ENCODE measurements at regions not wholly inside any gene's neighbourhood (a gene's known extent, or its start where the extent isn't known, plus 50 kb on each side); places are given as distances from the start of the nearest gene placed in this dataset.

DNA sequence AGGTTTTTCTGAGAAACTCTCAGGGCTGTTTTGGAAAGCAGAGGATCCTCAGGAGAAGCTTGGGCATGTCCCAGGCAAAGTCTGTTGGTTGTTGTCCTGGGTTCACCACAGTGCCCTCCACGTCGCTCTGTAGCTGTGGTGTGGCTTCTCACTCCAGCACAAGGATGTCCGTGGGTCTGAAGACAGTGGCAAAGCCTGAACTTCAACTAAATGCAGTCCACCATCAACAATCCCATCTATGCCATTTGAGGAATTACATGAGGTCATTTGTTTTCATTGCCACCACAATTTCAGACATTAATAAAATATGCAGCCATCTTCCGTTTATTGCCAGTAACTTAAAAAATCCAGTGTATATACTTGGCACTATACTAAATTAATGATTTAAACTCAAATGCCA lies 272.1 kb downstream of the LRIG3 start:
- no peak for TF ChIP-seq EZH2 (IDR thresholded peaks at IDR 0.05; ENCODE audit: borderline replicate concordance, insufficient read depth, low read depth, low read length, poor library complexity, severe bottlenecking)
- no peak for TF ChIP-seq CTCF (IDR thresholded peaks at IDR 0.05)

Data from B cell (primary cell).